ENCODE measurements at regions not wholly inside any gene's neighbourhood (a gene's known extent, or its start where the extent isn't known, plus 50 kb on each side); places are given as distances from the start of the nearest gene placed in this dataset.

GRCh38 chr1:209207126-209207700, 376.3 kb upstream of the CAMK1G start:
- Histone ChIP-seq H3K36me3 (no peaks in the 10 kb centered on the region), H3K27me3 (no peaks in the 10 kb centered on the region), H3K9me3 (no peaks in the 10 kb centered on the region), H3K4me1 (peaks cover 0 to 7% of the 10 kb centered on the region in 2 donors), H3K4me3 (peak overlapping the region; percentile 43 to 54), H3K27ac (peak overlapping the region in 1 of 2 donors; percentile 25)
- DNase-seq (ENCODE audit: low spot score in 2 of 2): no peak
- intact Hi-C loops (cut with DNase I): loop anchor here (2.0 kb wide), 1 partner anchor 556 kb away; no protein-coding TSS in a partner anchor
- TF ChIP-seq, protein P1, sequence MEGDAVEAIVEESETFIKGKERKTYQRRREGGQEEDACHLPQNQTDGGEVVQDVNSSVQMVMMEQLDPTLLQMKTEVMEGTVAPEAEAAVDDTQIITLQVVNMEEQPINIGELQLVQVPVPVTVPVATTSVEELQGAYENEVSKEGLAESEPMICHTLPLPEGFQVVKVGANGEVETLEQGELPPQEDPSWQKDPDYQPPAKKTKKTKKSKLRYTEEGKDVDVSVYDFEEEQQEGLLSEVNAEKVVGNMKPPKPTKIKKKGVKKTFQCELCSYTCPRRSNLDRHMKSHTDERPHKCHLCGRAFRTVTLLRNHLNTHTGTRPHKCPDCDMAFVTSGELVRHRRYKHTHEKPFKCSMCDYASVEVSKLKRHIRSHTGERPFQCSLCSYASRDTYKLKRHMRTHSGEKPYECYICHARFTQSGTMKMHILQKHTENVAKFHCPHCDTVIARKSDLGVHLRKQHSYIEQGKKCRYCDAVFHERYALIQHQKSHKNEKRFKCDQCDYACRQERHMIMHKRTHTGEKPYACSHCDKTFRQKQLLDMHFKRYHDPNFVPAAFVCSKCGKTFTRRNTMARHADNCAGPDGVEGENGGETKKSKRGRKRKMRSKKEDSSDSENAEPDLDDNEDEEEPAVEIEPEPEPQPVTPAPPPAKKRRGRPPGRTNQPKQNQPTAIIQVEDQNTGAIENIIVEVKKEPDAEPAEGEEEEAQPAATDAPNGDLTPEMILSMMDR (IDR thresholded peaks at IDR 0.05): no peak

- Histone ChIP-seq H3K36me3 (no peaks in the 10 kb centered on the region), H3K27me3 (no peaks in the 10 kb centered on the region), H3K27ac (no peak overlapping the region), H3K4me3 (peak overlapping the region; percentile 43 to 54), H3K9me3 (no peaks in the 10 kb centered on the region), H3K4me1 (peaks cover 0 to 7% of the 10 kb centered on the region in 2 donors)
- intact Hi-C loops (cut with DNase I): loop anchor here (2.0 kb wide), 1 partner anchor 557 kb away; no protein-coding TSS in a partner anchor
- DNase-seq (ENCODE audit: low spot score in 2 of 2): peak in 1 of 2 donors; percentile 78
- TF ChIP-seq, protein P1 (IDR thresholded peaks at IDR 0.05): peak; percentile 34 to 90 (median 79)
Observed at GRCh38 chr1:209207701-209208286, 375.7 kb upstream of the CAMK1G start.

GRCh38 chr1:209208648-209209047, 374.9 kb upstream of the CAMK1G start:
- Histone ChIP-seq H3K4me1 (peaks cover 0 to 7% of the 10 kb centered on the region in 2 donors), H3K9me3 (no peaks in the 10 kb centered on the region), H3K27ac (no peak overlapping the region), H3K36me3 (no peaks in the 10 kb centered on the region), H3K4me3 (no peak overlapping the region), H3K27me3 (no peaks in the 10 kb centered on the region)
- intact Hi-C loops (cut with DNase I): no loop called here
- TF ChIP-seq, protein P1 (IDR thresholded peaks at IDR 0.05): no peak
- no peak for DNase-seq (ENCODE audit: low spot score in 2 of 2)

- Histone ChIP-seq H3K4me3 (no peak overlapping the region), H3K27ac (no peak overlapping the region), H3K9me3 (peaks cover 0 to 3% of the 10 kb centered on the region in 2 donors), H3K36me3 (no peaks in the 10 kb centered on the region), H3K4me1 (no peaks in the 10 kb centered on the region), H3K27me3 (no peaks in the 10 kb centered on the region)
- TF ChIP-seq, protein P1 (IDR thresholded peaks at IDR 0.05): no peak
- intact Hi-C loops (cut with DNase I): no loop called here
- no peak for DNase-seq (ENCODE audit: low spot score in 2 of 2)
Observed at GRCh38 chr1:209213989-209214388, 369.5 kb upstream of the CAMK1G start.

DNA sequence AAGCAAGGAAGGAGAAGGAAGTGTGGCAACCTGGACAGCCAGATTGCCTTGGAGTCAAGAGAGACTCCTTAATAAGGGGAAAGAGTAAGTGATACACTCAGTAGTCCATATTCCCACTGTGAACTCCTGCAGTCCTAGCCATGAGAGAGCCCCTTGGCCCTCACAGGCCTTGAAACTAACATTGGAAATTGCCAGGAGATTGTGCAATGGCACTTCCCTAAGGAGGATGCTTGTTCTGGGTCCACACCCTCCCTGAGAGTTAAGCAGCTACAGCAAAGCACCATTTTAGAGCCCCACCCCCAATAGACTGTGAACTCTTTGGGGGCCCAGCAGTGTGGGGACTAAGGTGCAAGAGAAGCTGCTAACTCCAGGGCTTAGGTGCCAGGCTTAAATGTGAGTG, 367.7 kb upstream of the CAMK1G start:
- intact Hi-C loops (cut with DNase I): no loop called here
- no peaks in the 10 kb centered on the region for H3K36me3 ChIP-seq
- TF ChIP-seq, protein P1 (IDR thresholded peaks at IDR 0.05): no peak

More for the DNA sequence above, 367.7 kb upstream of the CAMK1G start:
- no peak overlapping the region for H3K27ac ChIP-seq
- peaks cover 0 to 3% of the 10 kb centered on the region in 2 donors for H3K9me3 ChIP-seq
- no peaks in the 10 kb centered on the region for H3K4me1 ChIP-seq
- H3K27me3 ChIP-seq: no peaks in the 10 kb centered on the region
- DNase-seq (ENCODE audit: low spot score in 2 of 2): no peak
- H3K4me3 ChIP-seq: no peak overlapping the region

Data from ascending aorta (tissue), 2 donors.